ENCODE measurements at regions not wholly inside any gene's neighbourhood (a gene's known extent, or its start where the extent isn't known, plus 50 kb on each side); places are given as distances from the start of the nearest gene placed in this dataset.
"Not testable (repeated sequence)": the region's sequence is repeated elsewhere in the genome, so short reads cannot be mapped to it uniquely, and the experiment has no call there.

DNA sequence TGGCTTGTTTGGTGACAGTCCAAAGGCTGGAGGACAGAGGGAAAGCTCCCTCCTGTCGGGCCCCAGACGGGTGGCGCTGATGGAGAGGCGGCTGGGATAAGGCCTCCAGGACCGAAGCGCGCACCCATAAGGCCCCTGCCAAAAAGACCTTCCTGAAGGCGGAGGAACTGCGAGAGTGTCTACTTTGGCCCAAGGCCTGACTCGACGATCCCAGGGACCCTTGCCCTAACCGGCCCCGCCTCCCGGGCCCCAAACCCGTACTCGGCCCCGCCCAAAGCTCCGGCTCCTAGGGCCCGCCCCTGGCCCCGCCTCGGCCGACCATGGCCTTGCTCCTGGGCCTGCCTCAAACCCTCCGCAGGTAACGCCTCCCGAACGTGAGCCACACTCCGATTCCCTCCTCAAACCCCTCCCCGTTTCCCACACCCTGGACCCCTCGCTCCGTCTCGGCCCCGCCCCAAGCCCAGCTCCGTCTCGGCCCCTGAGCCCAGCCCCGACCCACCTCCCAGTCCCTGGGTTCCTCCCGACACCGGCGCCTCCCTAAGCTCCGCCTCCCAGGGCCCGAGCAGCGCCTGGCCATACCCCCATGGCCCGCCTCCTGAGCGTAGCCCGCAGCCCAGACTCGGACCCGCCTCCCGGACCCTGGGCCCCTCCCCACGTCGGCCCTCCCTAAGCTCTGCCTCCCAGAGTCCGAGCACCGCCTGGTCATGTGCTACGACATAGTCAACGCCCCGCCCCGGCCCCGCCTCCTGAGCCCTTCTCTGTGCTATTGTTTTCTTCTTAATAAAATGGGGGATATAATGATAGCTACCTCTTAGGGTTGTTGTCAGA, 90.0 kb upstream of the DRD5 start:
- peak; percentile 100 for ATAC-seq
- intact Hi-C loops (cut with DNase I): no loop called here
- peak; percentile 98 for DNase-seq (ENCODE audit: missing footprints)

- intact Hi-C loops (cut with DNase I); ATAC-seq; DNase-seq (ENCODE audit: missing footprints): not testable (repeated sequence)
These were observed 88.5 kb upstream of the DRD5 start for GRCh38 chr4:9692791-9693491.

- intact Hi-C loops (cut with DNase I): not testable (repeated sequence)
These were observed 87.0 kb upstream of the DRD5 start for GRCh38 chr4:9694403-9694802.

GRCh38 chr4:9695994-9696393, 85.4 kb upstream of the DRD5 start:
- intact Hi-C loops (cut with DNase I); ATAC-seq; DNase-seq (ENCODE audit: missing footprints): not testable (repeated sequence)

More at GRCh38 chr4:9694403-9694802, 87.0 kb upstream of the DRD5 start:
- not testable (repeated sequence) for DNase-seq (ENCODE audit: missing footprints); ATAC-seq

DNA sequence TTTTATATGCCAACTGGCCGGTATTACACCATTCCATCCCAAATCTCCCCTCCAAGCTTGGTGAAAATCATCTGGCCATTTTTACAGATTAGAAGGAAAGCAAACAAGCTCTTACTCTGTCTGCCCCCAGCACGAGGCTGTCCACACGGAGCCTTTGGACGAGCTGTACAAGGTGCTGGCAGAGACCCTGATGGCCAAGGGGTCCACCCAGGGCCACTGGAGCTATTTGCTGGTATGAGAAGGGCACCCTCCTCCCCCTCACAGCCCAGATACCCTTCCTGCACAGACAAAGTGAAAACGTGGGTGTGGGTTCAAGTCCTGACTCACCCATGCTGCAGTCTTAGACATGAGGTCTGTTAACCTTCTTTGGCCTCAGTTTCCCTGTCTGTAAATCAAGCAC, 84.9 kb upstream of the DRD5 start:
- ATAC-seq; DNase-seq (ENCODE audit: missing footprints); intact Hi-C loops (cut with DNase I): not testable (repeated sequence)

- DNase-seq (ENCODE audit: missing footprints); ATAC-seq: not testable (repeated sequence)
- intact Hi-C loops (cut with DNase I): loop anchor here (5.0 kb wide), 1 partner anchor 310 kb away; no protein-coding TSS in a partner anchor
These were observed 79.4 kb upstream of the DRD5 start for GRCh38 chr4:9702019-9702418.

DNA sequence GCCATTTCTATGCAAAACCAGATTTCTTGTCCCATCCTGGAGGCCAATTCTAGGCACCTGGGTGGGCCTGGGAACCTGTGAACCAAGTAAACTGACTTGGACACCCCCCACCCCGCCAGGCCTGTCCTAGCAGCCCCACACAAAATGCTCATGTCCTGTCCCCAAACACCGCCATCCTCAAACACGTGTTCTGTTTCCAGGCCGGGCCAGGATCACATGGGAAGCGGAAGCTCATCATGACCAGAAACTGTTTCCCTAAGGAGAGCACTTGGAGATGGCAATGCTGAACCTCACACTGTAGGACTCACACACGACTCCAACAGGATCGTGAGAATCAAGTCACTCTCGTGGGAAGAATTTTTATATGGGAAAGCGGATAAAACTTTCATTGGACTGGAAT, 78.7 kb upstream of the DRD5 start:
- ATAC-seq; DNase-seq (ENCODE audit: missing footprints): not testable (repeated sequence)
- intact Hi-C loops (cut with DNase I): loop anchor here (5.0 kb wide), 1 partner anchor 310 kb away; no protein-coding TSS in a partner anchor

GRCh38 chr4:9703391-9703790, 78.0 kb upstream of the DRD5 start:
- ATAC-seq (no peak), DNase-seq (ENCODE audit: missing footprints) (no peak)
- intact Hi-C loops (cut with DNase I): loop anchor here (5.0 kb wide), 1 partner anchor 309 kb away; no protein-coding TSS in a partner anchor

DNA sequence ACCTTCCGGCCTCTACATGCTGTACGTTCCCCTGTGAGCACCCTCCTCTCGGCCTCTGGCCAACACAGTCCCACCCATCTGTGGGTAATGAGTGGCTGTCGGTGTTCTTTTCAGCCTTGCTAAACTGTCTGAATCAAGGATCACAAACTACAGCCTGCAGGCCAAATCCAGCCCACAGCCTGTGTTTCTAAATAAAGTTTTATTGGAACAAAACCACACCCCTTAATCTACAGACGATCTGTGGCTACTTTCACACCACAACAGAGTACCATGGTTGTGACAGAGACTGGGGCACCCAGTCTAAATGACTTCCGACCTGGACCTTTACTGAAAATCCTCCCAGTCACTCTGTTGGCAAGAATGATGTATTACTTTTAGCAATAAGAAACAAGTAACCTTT, 77.3 kb upstream of the DRD5 start:
- not testable (repeated sequence) for DNase-seq (ENCODE audit: missing footprints)
- intact Hi-C loops (cut with DNase I): loop anchor here (5.0 kb wide), 1 partner anchor 308 kb away; no protein-coding TSS in a partner anchor

GRCh38 chr4:9704551-9705332, 76.7 kb upstream of the DRD5 start:
- DNase-seq (ENCODE audit: missing footprints) (no peak), ATAC-seq (no peak)
- intact Hi-C loops (cut with DNase I): loop anchor here (5.0 kb wide), 1 partner anchor 308 kb away; no protein-coding TSS in a partner anchor

More for the DNA sequence above, 77.3 kb upstream of the DRD5 start:
- ATAC-seq: not testable (repeated sequence)

DNA sequence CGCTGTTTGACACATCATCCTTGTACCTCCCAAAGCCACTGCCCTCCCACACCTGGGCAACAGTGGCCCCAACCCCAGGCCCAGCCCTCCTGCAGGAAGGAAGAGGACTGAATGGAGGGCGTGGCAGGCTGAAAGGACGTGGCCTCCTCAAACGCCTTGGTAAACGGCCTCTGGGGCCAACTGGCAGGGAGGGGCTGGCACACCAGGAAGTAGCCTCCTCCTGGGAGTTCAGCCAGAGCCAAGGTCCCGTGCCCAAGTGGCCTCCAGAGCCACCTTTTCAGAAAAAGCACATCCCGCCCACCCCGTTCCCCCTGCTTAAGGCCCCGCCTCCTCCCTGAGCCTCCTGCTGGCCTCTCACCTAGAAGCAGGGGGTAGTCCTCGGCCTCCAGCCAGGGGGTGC, 74.2 kb upstream of the DRD5 start:
- intact Hi-C loops (cut with DNase I); ATAC-seq; DNase-seq (ENCODE audit: missing footprints): not testable (repeated sequence)

GRCh38 chr4:9707936-9708335, 73.5 kb upstream of the DRD5 start:
- ATAC-seq; intact Hi-C loops (cut with DNase I); DNase-seq (ENCODE audit: missing footprints): not testable (repeated sequence)

GRCh38 chr4:9709724-9710123, 71.7 kb upstream of the DRD5 start:
- no peak for DNase-seq (ENCODE audit: missing footprints)
- intact Hi-C loops (cut with DNase I): no loop called here
- ATAC-seq: no peak

- ATAC-seq; intact Hi-C loops (cut with DNase I); DNase-seq (ENCODE audit: missing footprints): not testable (repeated sequence)
These were observed 66.2 kb upstream of the DRD5 start for GRCh38 chr4:9715271-9715670.

- intact Hi-C loops (cut with DNase I): no loop called here
- no peak for ATAC-seq
- no peak for DNase-seq (ENCODE audit: missing footprints)
These were observed 65.3 kb upstream of the DRD5 start for GRCh38 chr4:9716093-9716492.

DNA sequence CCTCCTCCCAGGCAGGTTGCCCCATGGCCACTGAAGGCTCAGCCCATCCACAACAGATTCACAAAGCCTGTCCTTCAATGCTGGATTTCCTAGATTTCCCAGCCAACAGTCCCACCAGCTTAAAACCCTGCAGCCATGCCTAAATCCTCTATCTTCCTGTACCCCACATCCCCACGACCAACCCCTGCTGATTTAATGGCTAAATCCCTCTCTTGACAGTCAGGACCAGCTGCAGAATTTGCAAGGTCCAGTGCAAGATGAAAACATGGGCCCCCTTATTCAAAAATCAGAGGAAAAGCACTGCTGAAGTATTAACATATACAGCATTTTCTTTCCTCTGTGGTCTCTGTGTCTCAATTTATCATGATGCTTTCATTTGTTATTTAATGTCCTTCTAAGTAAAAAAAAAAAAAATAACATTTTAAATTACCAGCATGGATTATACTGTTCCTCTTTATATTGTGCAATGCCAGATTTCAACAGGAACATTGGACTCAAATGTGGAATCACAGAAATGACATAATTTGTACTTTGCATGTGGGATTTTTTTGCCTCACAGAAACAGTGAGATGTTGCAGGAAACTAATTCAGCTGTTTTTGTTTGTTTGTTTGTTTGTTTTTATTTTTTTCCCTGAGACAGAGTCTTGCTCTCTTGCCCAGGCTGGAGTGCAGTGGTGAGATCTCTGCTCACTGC, 63.0 kb upstream of the DRD5 start:
- intact Hi-C loops (cut with DNase I); ATAC-seq; DNase-seq (ENCODE audit: missing footprints): not testable (repeated sequence)

DNA sequence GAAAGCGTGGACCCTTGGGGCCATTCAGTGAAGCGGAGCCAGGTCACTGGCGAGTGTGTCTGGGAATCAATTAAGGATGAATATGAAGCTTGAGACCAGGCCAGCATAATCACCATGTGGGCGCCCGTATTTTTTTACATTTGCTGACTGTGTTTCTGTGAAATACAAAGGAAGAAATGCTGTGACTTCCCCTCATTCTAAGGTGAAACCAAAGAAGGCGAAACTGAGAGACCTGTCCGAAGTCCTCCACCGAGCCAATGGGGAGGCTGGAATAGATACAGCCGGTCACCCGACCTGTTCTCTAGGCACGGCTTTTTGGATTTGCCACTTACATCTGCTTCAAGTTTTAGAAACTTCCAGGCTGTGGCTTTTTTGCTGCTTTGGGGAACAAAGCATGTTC, 59.3 kb upstream of the DRD5 start:
- DNase-seq (ENCODE audit: missing footprints); intact Hi-C loops (cut with DNase I); ATAC-seq: not testable (repeated sequence)
